NCI-H146 (cell line): ENCODE measurements at regions not wholly inside any gene's neighbourhood (a gene's known extent, or its start where the extent isn't known, plus 50 kb on each side); places are given as distances from the start of the nearest gene placed in this dataset.

Experiments used
- DNase-seq: peaks from one replicate; lab custom pipeline; 2025; lab: John Stamatoyannopoulos, UW

GRCh38 chr2:24439971-24440340, 51.1 kb upstream of the NCOA1 start:
- no peak for DNase-seq

- no peak for DNase-seq
Observed at GRCh38 chr2:24439280-24439970, 51.6 kb upstream of the NCOA1 start.

GRCh38 chr2:24438106-24438505, 52.9 kb upstream of the NCOA1 start:
- DNase-seq, result no peak

GRCh38 chr2:24435391-24436316, 55.4 kb upstream of the NCOA1 start:
- DNase-seq, result peak; percentile 20

GRCh38 chr2:24434541-24434940, 56.5 kb upstream of the NCOA1 start:
- no peak for DNase-seq

GRCh38 chr2:24432735-24433134, 58.3 kb upstream of the NCOA1 start:
- DNase-seq, result no peak

- DNase-seq, result no peak
Observed at GRCh38 chr2:24432121-24432520, 58.9 kb upstream of the NCOA1 start.

- no peak for DNase-seq
Observed at GRCh38 chr2:24429197-24430074, 61.6 kb upstream of the NCOA1 start.

GRCh38 chr2:24424387-24424786, 64.1 kb upstream of the ITSN2 start:
- no peak for DNase-seq

GRCh38 chr2:24423095-24423494, 62.8 kb upstream of the ITSN2 start:
- no peak for DNase-seq

- DNase-seq, result peak; percentile 72
Observed at GRCh38 chr2:24421668-24422067, 61.3 kb upstream of the ITSN2 start.

GRCh38 chr2:24420373-24420772, 60.0 kb upstream of the ITSN2 start:
- no peak for DNase-seq

GRCh38 chr2:24418166-24418841, 58.0 kb upstream of the ITSN2 start:
- DNase-seq, result peak; percentile 54

GRCh38 chr2:24412812-24413211, 52.5 kb upstream of the ITSN2 start:
- no peak for DNase-seq

GRCh38 chr2:24411488-24412151, 51.3 kb upstream of the ITSN2 start:
- DNase-seq, result peak; percentile 65

GRCh38 chr2:24410976-24411375, 50.6 kb upstream of the ITSN2 start:
- DNase-seq, result no peak

GRCh38 chr2:24409700-24410556, 49.6 kb upstream of the ITSN2 start:
- peak; percentile 67 for DNase-seq
